CD4-positive, alpha-beta T cell treated with Interleukin-21 for 1 hour (primary cell): ENCODE measurements at regions not wholly inside any gene's neighbourhood (a gene's known extent, or its start where the extent isn't known, plus 50 kb on each side); places are given as distances from the start of the nearest gene placed in this dataset.

Experiments used
- DNase-seq: peaks from one replicate; pipeline ENCODE4 v3.0.0-alpha.2; 2020

DNA sequence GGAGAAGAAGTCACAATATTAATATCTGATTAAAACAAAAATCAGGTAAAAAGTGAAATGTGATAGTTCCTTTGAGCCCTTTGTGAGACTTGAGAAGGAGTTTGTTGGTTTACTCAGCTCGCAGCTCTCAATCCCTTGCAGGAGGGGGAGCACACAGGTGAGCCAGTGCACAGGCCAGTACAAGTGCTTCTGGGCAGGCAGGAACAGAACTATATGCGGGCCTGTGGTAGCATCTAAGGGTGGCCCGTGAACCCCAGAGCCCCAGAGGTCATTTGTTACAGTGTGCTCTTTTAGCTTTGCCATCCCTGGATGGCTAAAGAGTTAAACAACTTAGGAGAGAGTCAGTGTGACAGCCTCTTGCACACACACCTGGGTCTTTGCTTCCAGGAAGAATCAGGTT, 215.3 kb upstream of the EDIL3 start:
- no peak for DNase-seq

DNA sequence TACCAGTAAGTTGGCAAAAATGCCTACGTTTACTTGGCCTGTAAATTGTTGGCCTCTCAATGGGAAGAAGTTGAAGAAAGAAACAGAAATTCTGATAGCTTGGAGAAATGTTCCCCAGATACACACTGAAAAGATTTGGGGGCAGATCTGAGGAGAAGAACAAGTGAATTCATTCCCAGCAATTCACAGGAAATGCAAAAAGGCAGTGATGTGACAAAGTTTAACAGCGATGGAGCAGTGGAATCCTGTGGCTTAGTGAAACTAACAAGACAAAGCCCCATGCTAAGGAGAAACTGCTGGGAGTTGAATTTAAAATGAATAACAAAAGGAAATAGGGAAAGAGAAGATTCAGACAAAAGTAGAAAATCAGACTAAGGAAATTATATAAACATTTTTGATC, 213.2 kb upstream of the EDIL3 start:
- DNase-seq = no peak

DNA sequence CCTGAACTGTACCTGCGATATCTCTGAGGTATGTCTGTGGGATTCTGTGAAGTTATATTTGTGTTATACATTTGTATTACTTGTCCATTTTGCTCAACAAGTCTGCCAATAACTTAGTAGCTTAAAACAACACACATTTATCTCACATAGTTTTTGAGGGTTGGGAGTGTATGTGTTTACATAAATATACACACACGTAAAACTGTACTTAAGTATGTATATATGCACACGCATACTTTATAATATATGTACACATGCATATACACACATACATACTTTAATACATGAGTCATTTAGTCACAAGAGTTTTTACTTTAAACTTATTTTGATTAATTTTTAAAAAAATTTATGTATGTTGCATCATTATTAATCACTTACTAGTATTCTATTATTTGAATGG, 205.9 kb upstream of the EDIL3 start:
- DNase-seq = no peak

- DNase-seq = no peak
These were observed 205.2 kb upstream of the EDIL3 start for GRCh38 chr5:84589926-84590325.

- DNase-seq = no peak
These were observed 200.5 kb upstream of the EDIL3 start for GRCh38 chr5:84585218-84585617.

GRCh38 chr5:84578226-84578625, 193.5 kb upstream of the EDIL3 start:
- no peak for DNase-seq

DNA sequence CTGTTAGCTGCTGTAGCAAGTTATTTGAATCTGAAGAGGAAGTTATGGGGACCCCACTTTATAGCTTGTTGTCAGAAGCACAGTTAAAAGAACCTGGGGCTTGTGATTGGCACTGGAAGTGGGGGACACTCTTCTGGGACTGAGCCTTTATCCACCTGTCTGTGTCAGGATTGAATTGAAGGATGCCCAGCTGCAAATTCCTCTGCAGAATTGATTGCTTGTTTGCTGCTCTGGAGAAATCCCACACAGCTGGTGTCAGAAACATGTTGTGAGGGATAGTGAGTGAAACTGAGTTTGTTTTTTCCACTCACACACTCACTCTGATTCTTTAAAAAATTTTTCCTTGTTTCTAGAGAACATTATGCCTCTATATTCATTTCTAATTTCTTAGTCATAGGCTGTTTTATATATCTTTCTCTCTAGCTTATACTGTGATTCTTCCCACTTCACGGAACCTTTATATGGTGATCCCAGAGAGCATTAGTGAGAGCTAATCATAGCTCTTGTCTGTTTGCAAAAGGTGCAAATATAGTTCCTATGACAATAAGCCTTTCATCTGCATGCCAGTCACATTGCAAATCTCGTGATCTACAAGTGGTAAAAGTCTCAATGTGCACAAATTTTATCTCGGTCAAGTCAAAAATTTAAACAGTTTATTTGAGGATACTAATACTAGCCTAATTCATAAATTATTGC, 188.5 kb upstream of the EDIL3 start:
- DNase-seq = no peak

- no peak for DNase-seq
These were observed 184.6 kb upstream of the EDIL3 start for GRCh38 chr5:84569307-84569706.

GRCh38 chr5:84568171-84568570, 183.5 kb upstream of the EDIL3 start:
- DNase-seq = no peak

DNA sequence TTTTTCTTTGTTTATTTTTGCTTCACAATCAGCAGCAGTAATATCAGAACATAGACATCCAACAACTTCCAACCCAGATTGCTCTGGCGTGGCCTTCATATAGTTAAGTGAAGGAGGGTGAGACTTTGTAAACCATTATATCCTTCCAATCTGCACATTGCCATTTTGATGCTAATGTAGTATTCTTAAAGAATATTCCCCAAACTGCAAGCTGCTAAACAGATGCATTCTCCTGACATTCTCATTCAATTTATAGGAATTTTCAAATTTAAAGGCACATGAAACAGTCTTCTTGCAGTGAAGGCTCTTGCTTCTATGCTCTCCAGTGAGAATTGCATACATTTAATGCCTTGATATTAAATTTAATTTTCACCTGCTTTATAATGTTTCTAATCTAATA, 181.2 kb upstream of the EDIL3 start:
- no peak for DNase-seq

DNA sequence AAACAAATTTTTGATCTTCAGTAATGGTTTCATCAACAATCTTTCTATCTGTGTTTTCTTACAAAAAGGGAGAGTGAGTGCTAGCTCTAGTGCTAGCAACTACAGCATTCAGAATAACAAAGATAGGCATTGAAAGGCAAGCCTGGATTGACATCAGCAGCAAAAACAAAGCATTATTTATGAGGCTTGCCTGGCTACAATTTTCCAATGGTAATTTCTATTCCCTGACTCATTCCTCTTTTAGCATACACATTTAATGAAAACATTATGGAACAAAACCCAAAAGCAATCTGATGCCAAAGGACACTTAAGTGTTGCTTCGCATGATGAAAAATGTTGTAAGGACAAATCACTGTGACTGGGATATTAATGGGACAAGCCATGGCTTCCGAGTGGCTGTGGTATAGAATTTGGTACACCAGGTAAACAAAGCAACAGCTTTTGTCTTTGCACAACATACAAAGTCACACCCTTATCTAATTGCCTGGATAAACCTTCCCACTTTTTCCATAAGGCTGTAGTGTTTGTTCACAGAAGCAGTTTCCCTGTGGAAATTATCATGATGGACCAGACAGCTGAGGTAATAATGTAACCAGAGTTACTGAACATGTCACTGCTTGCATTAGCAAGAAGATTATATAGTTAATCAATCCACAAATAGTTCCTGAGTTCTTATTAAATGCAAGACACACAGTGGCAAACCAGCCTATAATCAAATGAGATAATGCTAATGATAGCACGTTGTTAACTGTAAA, 179.8 kb upstream of the EDIL3 start:
- DNase-seq = no peak

- DNase-seq = no peak
These were observed 165.5 kb upstream of the EDIL3 start for GRCh38 chr5:84550222-84550621.

DNA sequence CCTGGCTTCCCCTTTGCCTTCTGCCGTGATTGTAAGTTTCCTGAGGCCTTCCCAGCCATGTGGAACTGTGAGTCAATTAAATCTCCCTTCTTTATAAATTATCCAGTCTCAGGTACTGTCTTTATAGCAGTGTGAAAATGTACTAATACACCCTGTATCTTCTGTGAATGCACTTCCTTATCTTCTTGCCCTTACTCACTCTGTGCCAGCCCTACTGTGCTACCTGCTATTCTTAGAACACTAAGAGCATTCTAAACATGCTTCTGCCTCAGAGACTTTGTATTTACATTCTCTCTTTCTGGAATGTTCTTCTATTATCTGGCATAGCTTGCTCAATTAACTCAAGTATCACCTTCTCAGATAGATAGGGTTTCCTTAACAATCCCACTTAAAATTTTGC, 164.4 kb upstream of the EDIL3 start:
- no peak for DNase-seq

GRCh38 chr5:84546686-84547085, 162.0 kb upstream of the EDIL3 start:
- no peak for DNase-seq

DNA sequence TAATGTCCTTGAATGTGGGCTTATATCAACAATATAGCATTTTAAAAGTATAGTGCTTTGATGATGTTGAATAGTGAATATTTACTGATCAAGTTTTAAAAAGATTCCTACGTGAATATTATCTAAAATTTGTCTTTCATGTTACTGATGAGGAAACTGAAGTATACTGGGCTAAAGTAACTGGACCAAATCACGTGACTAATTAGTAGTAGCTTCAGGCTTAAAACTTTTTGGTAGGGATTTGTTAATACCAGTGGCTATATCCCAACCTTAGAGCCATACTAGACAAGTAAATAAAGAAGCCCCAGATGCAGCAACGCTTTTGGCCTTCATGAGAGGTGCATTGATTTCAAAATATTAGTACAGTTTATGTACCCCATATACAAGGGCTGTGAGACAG, 152.1 kb upstream of the EDIL3 start:
- DNase-seq = no peak

- DNase-seq = no peak
These were observed 150.6 kb upstream of the EDIL3 start for GRCh38 chr5:84535281-84535680.

DNA sequence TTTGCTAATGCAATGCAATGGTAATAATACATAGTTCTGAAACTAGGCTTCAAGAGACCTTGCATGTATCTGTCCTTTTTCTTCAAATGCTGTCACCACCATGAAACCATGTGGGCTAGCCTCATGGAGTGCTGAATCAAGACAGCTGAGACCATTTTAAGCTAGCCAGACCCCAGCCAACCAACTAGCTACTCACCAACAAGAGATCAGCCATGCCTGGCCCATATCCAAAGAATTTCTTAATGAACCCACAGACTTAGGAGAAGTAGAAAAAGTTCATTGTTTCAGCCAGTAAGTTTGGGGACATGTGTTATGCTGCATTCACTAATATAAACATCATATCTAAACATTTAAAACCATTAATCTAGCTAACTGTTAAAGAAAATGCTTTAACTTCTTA, 139.8 kb upstream of the EDIL3 start:
- DNase-seq = no peak

DNA sequence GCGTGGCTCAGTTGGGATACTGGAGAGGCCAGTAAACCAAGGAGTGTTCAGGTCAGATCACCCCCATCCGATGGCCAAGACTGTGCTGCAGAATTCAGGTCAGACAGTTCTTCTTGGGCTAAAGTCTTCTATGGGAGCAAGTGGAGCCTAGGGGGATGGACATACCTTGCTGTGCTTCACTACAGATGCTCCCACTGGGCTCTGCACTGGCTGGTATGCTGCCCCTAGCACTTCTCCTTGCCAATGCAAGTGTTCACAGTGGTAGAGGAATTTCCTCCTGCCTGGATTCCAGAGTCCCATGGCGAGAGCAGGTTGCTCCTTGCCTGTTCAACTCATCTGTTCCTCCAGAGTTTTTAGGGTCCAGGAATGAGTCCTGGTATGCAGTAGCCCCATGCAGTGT, 134.2 kb upstream of the EDIL3 start:
- no peak for DNase-seq

GRCh38 chr5:84518370-84518769, 133.7 kb upstream of the EDIL3 start:
- no peak for DNase-seq

DNA sequence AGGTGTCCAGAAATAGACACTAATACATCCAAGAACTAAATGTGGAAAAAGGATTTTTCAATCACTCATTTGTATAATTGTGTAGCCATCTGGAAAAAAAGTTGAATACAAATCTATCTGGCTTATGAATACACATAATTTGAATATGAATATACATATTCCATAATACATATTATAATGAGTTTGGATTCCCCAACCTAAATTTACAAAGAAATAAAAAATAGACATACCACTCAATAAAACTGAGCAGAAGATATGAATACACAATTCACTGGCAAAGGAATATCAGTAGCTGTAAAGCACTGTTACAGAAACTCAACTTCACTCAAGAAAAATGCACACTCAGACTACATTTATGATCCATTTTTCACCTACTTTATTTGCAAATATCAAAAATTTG, 121.9 kb upstream of the EDIL3 start:
- no peak for DNase-seq

GRCh38 chr5:84494453-84494852, 109.8 kb upstream of the EDIL3 start:
- DNase-seq = no peak

- no peak for DNase-seq
These were observed 103.3 kb upstream of the EDIL3 start for GRCh38 chr5:84487963-84488362.

GRCh38 chr5:84480873-84481637, 96.4 kb upstream of the EDIL3 start:
- no peak for DNase-seq

DNA sequence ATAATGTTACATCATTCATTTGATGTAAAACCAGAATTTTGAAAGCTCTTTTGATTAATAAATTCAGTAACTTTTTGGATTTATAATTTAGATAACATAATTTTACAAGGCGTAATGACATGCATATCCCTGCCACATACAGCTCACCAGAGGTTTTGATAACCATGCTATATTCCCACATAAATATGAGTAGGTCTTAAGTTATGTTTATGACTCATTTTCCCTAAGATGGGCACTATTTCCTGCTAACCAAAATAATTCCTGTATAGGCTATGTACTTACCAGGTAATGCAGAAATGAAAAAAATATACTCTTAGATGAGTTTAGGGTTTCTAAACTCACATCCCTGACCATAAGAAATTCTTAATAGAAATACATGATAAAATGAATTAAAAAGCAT, 93.9 kb upstream of the EDIL3 start:
- DNase-seq = no peak
